Pancreas (tissue), 10 donors: ENCODE measurements at regions not wholly inside any gene's neighbourhood (a gene's known extent, or its start where the extent isn't known, plus 50 kb on each side); places are given as distances from the start of the nearest gene placed in this dataset.

Source experiments
- ATAC-seq, 4 donors: fragments of 200-7000 bp; cut with Tn5 transposase; one replicate each; pipeline versions ENCODE4 v1.8.0 to v1.9.1; 2020; ENCODE audit warnings: mild to moderate bottlenecking in 4 of 4, moderate library complexity in 4 of 4
- DNase-seq, 6 donors: peaks; one replicate each; pipeline ENCODE4 v3.0.0-alpha.2; 2020
- FAIRE-seq: peaks from 2 replicates; lab custom pipeline; 2012; peaks lifted over from hg19 to GRCh38; lab: Jason Lieb, UNC
- H3K27ac ChIP-seq, 4 donors: fragments of 200-600 bp; sonication (generic); 1 replicate in 3 of 4; 2 replicates in 1 of 4; pipeline versions ENCODE4 v1.5.0 to v1.8.0; 2020
- H3K27me3 ChIP-seq, 4 donors: fragments of 200-600 bp; one replicate each; pipeline ENCODE4 v1.8.0; 2021
- H3K36me3 ChIP-seq, 3 donors: fragments of 200-600 bp; sonication (generic) in 1 of 3; one replicate each; pipeline versions ENCODE4 v1.5.0 to v1.8.0; 2020 to 2021
- H3K4me1 ChIP-seq, 3 donors: fragments of 200-600 bp; one replicate each; pipeline ENCODE4 v1.8.0; 2021
- H3K4me3 ChIP-seq, 4 donors: fragments of 200-600 bp; sonication (generic) in 2 of 4; one replicate each; pipeline versions ENCODE4 v1.5.0 to v1.8.0; 2020 to 2021
- H3K9me3 ChIP-seq, 4 donors: fragments of 200-600 bp; one replicate each; pipeline ENCODE4 v1.8.0; 2021
- WGBS, 2 donors: extraction: QIAGEN DNeasy Blood & Tissue Kit; methylation state at CpG; one replicate each; pipeline ENCODE4 v1.1.7; 2013; 5-methylcytosine and 5-hydroxymethylcytosine counted together
- intact Hi-C, 3 donors: fragments of 100-400 bp; cut with DNase I; formaldehyde crosslinking; loops; one replicate each; pipeline versions ENCODE4 v1.11.1 to v1.14.2; 2022
- TF ChIP-seq, protein P1 (sequence below), 4 donors: fragments of 200-600 bp; sonication (generic) in 3 of 4; IDR thresholded peaks; one replicate each; pipeline versions ENCODE4 v1.5.0 to v1.8.0; 2021; ENCODE audit warnings: antibody characterized with exemption in 4 of 4
- donor health status: healthy with polysubstance abuse.
- donor health status: DM: no; HTN: no; CAD: no; lungs with moderate emphysema.
- donor health status: DM: no; HTN: no; CAD: no.
- donor health status: control.
- donor health status: control.
- donor health status: Bipolar disorder and iron deficiency.
- donor health status: DM: yes; HTN: yes; CAD: no.
- donor health status: DM: no; HTN: no; CAD: no.
- donor health status: DM: no; HTN: no; CAD: no.
- donor health status: DM: yes; HTN: yes; CAD: no.

DNA sequence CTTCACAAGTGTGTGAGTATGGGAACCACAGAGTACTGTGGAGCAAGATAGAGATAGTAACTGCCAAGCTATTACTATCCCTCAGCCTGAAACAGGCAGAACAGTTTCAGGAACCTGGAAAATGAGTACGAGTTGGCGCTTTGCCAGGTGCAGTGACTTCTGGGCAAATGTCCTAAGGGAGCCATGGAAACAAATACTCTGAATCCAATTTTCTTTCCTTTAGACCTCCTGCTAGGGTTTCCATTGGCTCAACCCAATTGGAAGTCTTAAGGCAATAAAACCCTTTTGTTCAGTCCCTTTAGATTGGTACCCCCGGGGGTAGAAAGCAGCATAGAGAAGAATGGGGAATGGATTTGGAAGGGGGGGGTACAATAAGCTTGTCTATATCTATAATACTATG is 205.0 kb upstream of the EPHA7 start:
- H3K9me3 ChIP-seq, result no peaks in the 10 kb centered on the region
- ATAC-seq, result no peak
- H3K27me3 ChIP-seq, result no peaks in the 10 kb centered on the region
- no peak for FAIRE-seq
- TF ChIP-seq, protein P1, sequence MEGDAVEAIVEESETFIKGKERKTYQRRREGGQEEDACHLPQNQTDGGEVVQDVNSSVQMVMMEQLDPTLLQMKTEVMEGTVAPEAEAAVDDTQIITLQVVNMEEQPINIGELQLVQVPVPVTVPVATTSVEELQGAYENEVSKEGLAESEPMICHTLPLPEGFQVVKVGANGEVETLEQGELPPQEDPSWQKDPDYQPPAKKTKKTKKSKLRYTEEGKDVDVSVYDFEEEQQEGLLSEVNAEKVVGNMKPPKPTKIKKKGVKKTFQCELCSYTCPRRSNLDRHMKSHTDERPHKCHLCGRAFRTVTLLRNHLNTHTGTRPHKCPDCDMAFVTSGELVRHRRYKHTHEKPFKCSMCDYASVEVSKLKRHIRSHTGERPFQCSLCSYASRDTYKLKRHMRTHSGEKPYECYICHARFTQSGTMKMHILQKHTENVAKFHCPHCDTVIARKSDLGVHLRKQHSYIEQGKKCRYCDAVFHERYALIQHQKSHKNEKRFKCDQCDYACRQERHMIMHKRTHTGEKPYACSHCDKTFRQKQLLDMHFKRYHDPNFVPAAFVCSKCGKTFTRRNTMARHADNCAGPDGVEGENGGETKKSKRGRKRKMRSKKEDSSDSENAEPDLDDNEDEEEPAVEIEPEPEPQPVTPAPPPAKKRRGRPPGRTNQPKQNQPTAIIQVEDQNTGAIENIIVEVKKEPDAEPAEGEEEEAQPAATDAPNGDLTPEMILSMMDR (IDR thresholded peaks at IDR 0.05), result no peak
- no peaks in the 10 kb centered on the region for H3K4me1 ChIP-seq
- H3K27ac ChIP-seq, result no peak overlapping the region
- DNase-seq, result no peak
- intact Hi-C loops, result no loop called here
- WGBS, 2 donors, result 51 to 59% methylated on average over 3 of the region's 3 CpGs
- no peaks in the 10 kb centered on the region for H3K36me3 ChIP-seq
- no peak overlapping the region for H3K4me3 ChIP-seq

DNA sequence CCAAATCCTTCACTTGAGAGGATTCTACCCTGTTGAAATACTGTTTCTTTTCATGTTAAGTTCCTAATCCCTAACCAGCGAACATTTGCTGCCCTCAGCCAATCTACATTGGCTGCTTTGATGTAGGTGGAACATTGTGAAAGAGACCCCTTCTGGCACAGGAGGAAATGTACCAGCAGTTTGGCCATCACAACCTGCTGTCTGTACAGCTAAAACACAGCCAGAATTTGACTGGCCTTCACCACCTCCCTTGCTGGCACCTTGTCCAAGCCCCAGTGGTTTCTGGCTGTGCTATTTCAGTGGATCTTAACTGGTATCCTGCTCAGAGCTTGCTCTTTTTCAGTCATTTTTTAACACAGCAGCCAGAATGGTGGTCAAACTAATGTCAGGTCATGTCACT is 202.1 kb upstream of the EPHA7 start:
- no peak for ATAC-seq
- WGBS, 2 donors, result 65 to 76% methylated on average over 1 of the region's 1 CpG
- TF ChIP-seq, protein P1 (IDR thresholded peaks at IDR 0.05), result no peak

DNA sequence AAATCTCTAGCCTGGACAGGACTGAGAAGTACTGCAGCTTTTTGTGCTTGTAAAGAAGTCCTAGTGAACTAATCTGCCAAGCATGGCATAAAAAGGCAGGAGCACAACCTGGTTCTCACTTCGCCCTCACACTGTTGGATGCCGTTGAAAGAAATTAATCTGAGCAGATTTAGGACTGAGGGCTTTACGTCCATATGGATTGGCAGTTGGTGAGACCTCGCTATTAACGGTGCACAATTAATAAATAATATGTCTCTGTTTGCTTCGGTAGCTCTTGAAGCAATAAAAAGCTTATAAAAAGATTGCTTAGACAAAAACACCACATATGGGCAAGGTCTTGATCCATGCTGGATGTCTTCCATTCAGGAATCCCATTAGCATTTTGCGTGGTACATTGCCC is 185.6 kb upstream of the EPHA7 start:
- Histone ChIP-seq H3K27me3 (no peaks in the 10 kb centered on the region), H3K4me1 (no peaks in the 10 kb centered on the region), H3K4me3 (no peak overlapping the region), H3K9me3 (no peaks in the 10 kb centered on the region), H3K36me3 (no peaks in the 10 kb centered on the region), H3K27ac (no peak overlapping the region)
- DNase-seq, result no peak
- intact Hi-C loops, result no loop called here
- ATAC-seq, result no peak
- no peak for FAIRE-seq
- WGBS, 2 donors, result 83 to 87% methylated on average over 7 of the region's 7 CpGs
- TF ChIP-seq, protein P1 (IDR thresholded peaks at IDR 0.05), result no peak

More for the DNA sequence above, 202.1 kb upstream of the EPHA7 start:
- Histone ChIP-seq H3K4me1 (no peaks in the 10 kb centered on the region), H3K4me3 (no peak overlapping the region), H3K27ac (no peak overlapping the region), H3K36me3 (no peaks in the 10 kb centered on the region), H3K27me3 (no peaks in the 10 kb centered on the region), H3K9me3 (no peaks in the 10 kb centered on the region)
- no peak for FAIRE-seq
- intact Hi-C loops, result no loop called here
- DNase-seq, result no peak

DNA sequence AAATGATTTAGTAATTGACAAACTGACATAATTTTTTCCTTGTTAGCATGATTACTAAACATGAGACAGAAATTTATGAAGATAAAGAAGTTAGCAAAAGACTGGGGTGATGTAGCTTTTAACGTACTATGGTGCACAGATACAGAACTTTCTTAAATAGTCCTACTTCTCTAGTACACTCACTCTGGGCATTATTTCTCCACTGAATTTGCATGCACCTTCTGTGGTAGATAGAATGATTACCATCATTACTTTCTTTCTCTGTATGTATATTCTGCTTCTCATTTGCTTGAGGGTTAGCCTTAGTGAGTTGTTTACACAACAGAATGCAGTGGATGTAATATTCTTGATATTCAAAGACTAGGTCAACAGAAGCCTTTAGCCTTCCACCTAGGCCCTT is 173.1 kb upstream of the EPHA7 start:
- no peak for FAIRE-seq
- intact Hi-C loops, result no loop called here
- TF ChIP-seq, protein P1 (IDR thresholded peaks at IDR 0.05), result no peak

DNA sequence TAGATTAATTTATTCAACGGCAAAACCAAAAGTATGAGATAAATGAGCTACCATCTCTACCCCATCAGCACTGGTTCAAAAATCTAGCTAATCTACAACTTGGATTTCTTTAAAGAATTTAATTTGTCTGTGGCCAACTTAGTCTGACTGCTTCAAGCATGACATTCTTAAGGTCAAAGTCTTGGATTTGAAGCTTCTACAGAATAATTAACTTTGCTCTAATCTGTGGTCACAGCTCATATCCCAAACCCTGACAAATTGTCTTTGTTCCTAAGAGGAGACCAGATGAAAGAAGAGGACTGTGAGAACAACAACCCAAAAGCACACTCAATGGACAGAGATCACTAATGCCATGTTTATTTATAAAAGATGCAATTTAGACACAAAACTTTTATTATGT is 166.9 kb upstream of the EPHA7 start:
- FAIRE-seq (no peak), ATAC-seq (no peak), DNase-seq (no peak)
- H3K4me1 ChIP-seq, result no peaks in the 10 kb centered on the region
- TF ChIP-seq, protein P1 (IDR thresholded peaks at IDR 0.05), result no peak
- no peak overlapping the region for H3K4me3 ChIP-seq
- no peaks in the 10 kb centered on the region for H3K36me3 ChIP-seq
- H3K9me3 ChIP-seq, result no peaks in the 10 kb centered on the region
- intact Hi-C loops, result no loop called here
- no peak overlapping the region for H3K27ac ChIP-seq
- WGBS, 2 donors, result 35 to 48% methylated on average over 1 of the region's 1 CpG
- no peaks in the 10 kb centered on the region for H3K27me3 ChIP-seq

More for the DNA sequence above, 173.1 kb upstream of the EPHA7 start:
- no peak overlapping the region for H3K4me3 ChIP-seq
- no peaks in the 10 kb centered on the region for H3K4me1 ChIP-seq
- DNase-seq (no peak), ATAC-seq (no peak)
- no peaks in the 10 kb centered on the region for H3K27me3 ChIP-seq
- H3K27ac ChIP-seq, result no peak overlapping the region
- whole genome bisulfite sequencing, 2 donors, result 87 to 95% methylated on average over 1 of the region's 1 CpG
- no peaks in the 10 kb centered on the region for H3K36me3 ChIP-seq
- H3K9me3 ChIP-seq, result no peaks in the 10 kb centered on the region
